ENCODE measurements at regions not wholly inside any gene's neighbourhood (a gene's known extent, or its start where the extent isn't known, plus 50 kb on each side); places are given as distances from the start of the nearest gene placed in this dataset.

GRCh38 chr1:165069829-165070228 is 286.7 kb downstream of the LMX1A start:
- ChIA-PET POLR2A (ENCODE audit: unreplicated experiment) (no interaction called here), CTCF (interaction anchor here (0.5 to 1.0 kb wide), 2 partner anchors 1331 to 1659 kb away, joined by 3 read pairs; no protein-coding TSS in a partner anchor)
- Histone ChIP-seq H2AK9ac (replicated peaks; ENCODE audit: low read depth, low read length, poor library complexity) (no peak overlapping the region), H3K27me3 (ENCODE audit: control insufficient read depth, insufficient read depth, low read length) (no peaks in the 10 kb centered on the region), H2BK120ac (ENCODE audit: low read depth, low read length) (no peak overlapping the region), H3K23ac (ENCODE audit: low read depth, low read length) (no peak overlapping the region), H3K4me2 (ENCODE audit: low read depth, low read length) (no peak overlapping the region), H3K4me3 (ENCODE audit: insufficient read depth, low read depth, low read length) (no peak overlapping the region), H4K5ac (ENCODE audit: low read depth, low read length) (no peak overlapping the region), H3K9ac (ENCODE audit: low read depth, low read length) (no peak overlapping the region), H2AK5ac (ENCODE audit: low read depth, low read length) (no peak overlapping the region), H4K8ac (ENCODE audit: low read depth in 2 of 2, low read length in 2 of 2) (no peak overlapping the region), H3K9me3 (ENCODE audit: control insufficient read depth, insufficient read depth, low read length) (no peaks in the 10 kb centered on the region), H2BK5ac (ENCODE audit: low read depth, low read length, poor library complexity, severe bottlenecking) (no peak overlapping the region), H2AFZ (replicated peaks; ENCODE audit: low read length, poor library complexity) (no peak overlapping the region), H3K36me3 (ENCODE audit: control insufficient read depth, insufficient read depth, low read length) (no peaks in the 10 kb centered on the region), H2BK20ac (ENCODE audit: low read depth, low read length) (no peak overlapping the region), H3K4ac (ENCODE audit: low read depth, low read length) (no peak overlapping the region), H3K56ac (ENCODE audit: extremely low read depth, insufficient read depth, low read length) (no peak overlapping the region), H3K18ac (ENCODE audit: low read depth, low read length) (no peak overlapping the region), H3K4me1 (ENCODE audit: control insufficient read depth, insufficient read depth, low read length) (no peaks in the 10 kb centered on the region), H3K14ac (replicated peaks; ENCODE audit: low read depth, low read length) (no peak overlapping the region), H4K20me1 (ENCODE audit: insufficient read depth, low read length) (no peaks in the 10 kb centered on the region), H3K9me1 (ENCODE audit: insufficient read depth, low read length) (no peaks in the 10 kb centered on the region), H2BK15ac (ENCODE audit: low read depth, low read length) (no peak overlapping the region), H3K79me1 (ENCODE audit: low read depth in 1 of 2, low read length in 2 of 2) (no peaks in the 10 kb centered on the region), H4K91ac (ENCODE audit: insufficient read depth, low read depth, low read length) (no peak overlapping the region), H3K27ac (ENCODE audit: insufficient read depth, low read length) (no peak overlapping the region)
- dilution Hi-C loops (cut with HindIII; ENCODE audit: low sequenced_read_pairs, unreplicated experiment) (no loop called here), in situ Hi-C loops (cut with MboI; ENCODE audit: low sequenced_read_pairs) (loop anchor here (25.0 kb wide), 2 partner anchors 1533 to 1658 kb away; no protein-coding TSS in a partner anchor), intact Hi-C loops (cut with micrococcal nuclease) (loop anchor here (5.0 to 10.0 kb wide), 3 partner anchors 283 to 1245 kb away; no protein-coding TSS in a partner anchor)
- no CpG with 5 or more reads among the region's 1 CpG for WGBS, 2 experiments (ENCODE audit: extremely low coverage in 2 of 2, insufficient read length in 1 of 2)
- BruUV-seq (replicated peaks) = no TSS peak
- TF ChIP-seq USF2 (IDR thresholded peaks at IDR 0.05; ENCODE audit: low read depth, low read length) (no peak), RFX5 (IDR thresholded peaks at IDR 0.05; ENCODE audit: low read depth, low read length) (no peak)
- ATAC-seq (ENCODE audit: low read depth) = no peak
- no peak for DNase-seq

Measured in IMR-90 (cell line).